Activated CD4-positive, CD25-positive, alpha-beta regulatory T cell treated with anti-CD3 and anti-CD28 coated beads, Interleukin-2, amount 50 U/mL, for 16 hours (primary cell): ENCODE measurements at regions not wholly inside any gene's neighbourhood (a gene's known extent, or its start where the extent isn't known, plus 50 kb on each side); places are given as distances from the start of the nearest gene placed in this dataset.
"Not testable (repeated sequence)": the region's sequence is repeated elsewhere in the genome, so short reads cannot be mapped to it uniquely, and the experiment has no call there.

Source experiments
- DNase-seq: peaks from one replicate; pipeline ENCODE4 v3.0.0-alpha.2; 2020; ENCODE audit warnings: low read depth, low spot score

GRCh38 chr2:61677306-61677705, 139.2 kb upstream of the XPO1 start:
- DNase-seq, result no peak

- DNase-seq, result no peak
These were observed 137.0 kb upstream of the XPO1 start for GRCh38 chr2:61675204-61675603.

- no peak for DNase-seq
These were observed 133.6 kb upstream of the XPO1 start for GRCh38 chr2:61671561-61672315.

- no peak for DNase-seq
These were observed 132.7 kb upstream of the XPO1 start for GRCh38 chr2:61670591-61671501.

GRCh38 chr2:61664190-61664589, 126.0 kb upstream of the XPO1 start:
- no peak for DNase-seq

GRCh38 chr2:61662990-61663389, 124.8 kb upstream of the XPO1 start:
- DNase-seq, result no peak

GRCh38 chr2:61660511-61661388, 122.6 kb upstream of the XPO1 start:
- no peak for DNase-seq

- DNase-seq, result no peak
These were observed 121.0 kb upstream of the XPO1 start for GRCh38 chr2:61658841-61659780.

- not testable (repeated sequence) for DNase-seq
These were observed 111.8 kb upstream of the XPO1 start for GRCh38 chr2:61649946-61650345.

GRCh38 chr2:61649021-61649420, 110.9 kb upstream of the XPO1 start:
- DNase-seq, result no peak

GRCh38 chr2:61647044-61647443, 108.9 kb upstream of the XPO1 start:
- no peak for DNase-seq

- no peak for DNase-seq
These were observed 107.8 kb upstream of the XPO1 start for GRCh38 chr2:61645911-61646310.

- DNase-seq, result not testable (repeated sequence)
These were observed 105.0 kb upstream of the XPO1 start for GRCh38 chr2:61643153-61643552.

- DNase-seq, result no peak
These were observed 102.2 kb upstream of the XPO1 start for GRCh38 chr2:61640406-61640805.

- no peak for DNase-seq
These were observed 101.6 kb upstream of the XPO1 start for GRCh38 chr2:61639721-61640120.

- DNase-seq, result no peak
These were observed 98.5 kb upstream of the XPO1 start for GRCh38 chr2:61636686-61637085.

GRCh38 chr2:61634512-61634911, 96.4 kb upstream of the XPO1 start:
- no peak for DNase-seq

GRCh38 chr2:61633250-61633649, 95.1 kb upstream of the XPO1 start:
- no peak for DNase-seq

GRCh38 chr2:61632276-61633169, 94.4 kb upstream of the XPO1 start:
- DNase-seq, result no peak

- DNase-seq, result no peak
These were observed 93.2 kb upstream of the XPO1 start for GRCh38 chr2:61631321-61631720.
